Choroid plexus epithelial cell (primary cell): ENCODE measurements at regions not wholly inside any gene's neighbourhood (a gene's known extent, or its start where the extent isn't known, plus 50 kb on each side); places are given as distances from the start of the nearest gene placed in this dataset.

ENCODE experiments used
- DNase-seq: peaks from one replicate; pipeline ENCODE4 v3.0.0-alpha.2; 2010; ENCODE audit warnings: low read depth
- H3K4me3 ChIP-seq: 2 replicates; pipeline ENCODE4 v1.5.1; 2011; ENCODE audit warnings: low read depth, mild to moderate bottlenecking, control low read depth, low read length, moderate library complexity
- CTCF ChIP-seq: conservative IDR thresholded peaks from 2 replicates; pipeline ENCODE4 v1.5.1; 2011; ENCODE audit warnings: low read depth, mild to moderate bottlenecking, control low read depth, inconsistent platforms, low read length, moderate library complexity

GRCh38 chr11:103628121-103628520, 408.3 kb upstream of the DDI1 start:
- no peak for TF ChIP-seq CTCF
- no peak overlapping the region for H3K4me3 ChIP-seq
- no peak for DNase-seq

- DNase-seq, result no peak
- TF ChIP-seq CTCF, result no peak
- H3K4me3 ChIP-seq, result no peak overlapping the region
Observed at GRCh38 chr11:103631841-103632240, 404.6 kb upstream of the DDI1 start.

- TF ChIP-seq CTCF, result no peak
- peak; percentile 57 for DNase-seq
- H3K4me3 ChIP-seq, result no peak overlapping the region
Observed at GRCh38 chr11:103633068-103633788, 403.2 kb upstream of the DDI1 start.

GRCh38 chr11:103633819-103634590, 402.4 kb upstream of the DDI1 start:
- no peak for TF ChIP-seq CTCF
- no peak overlapping the region for H3K4me3 ChIP-seq
- DNase-seq, result no peak

- TF ChIP-seq CTCF, result no peak
- no peak overlapping the region for H3K4me3 ChIP-seq
- no peak for DNase-seq
Observed at GRCh38 chr11:103636232-103636631, 400.2 kb upstream of the DDI1 start.

- TF ChIP-seq CTCF, result no peak
- no peak overlapping the region for H3K4me3 ChIP-seq
- DNase-seq, result no peak
Observed at GRCh38 chr11:103637295-103637694, 399.1 kb upstream of the DDI1 start.
